ENCODE measurements at regions not wholly inside any gene's neighbourhood (a gene's known extent, or its start where the extent isn't known, plus 50 kb on each side); places are given as distances from the start of the nearest gene placed in this dataset.

DNA sequence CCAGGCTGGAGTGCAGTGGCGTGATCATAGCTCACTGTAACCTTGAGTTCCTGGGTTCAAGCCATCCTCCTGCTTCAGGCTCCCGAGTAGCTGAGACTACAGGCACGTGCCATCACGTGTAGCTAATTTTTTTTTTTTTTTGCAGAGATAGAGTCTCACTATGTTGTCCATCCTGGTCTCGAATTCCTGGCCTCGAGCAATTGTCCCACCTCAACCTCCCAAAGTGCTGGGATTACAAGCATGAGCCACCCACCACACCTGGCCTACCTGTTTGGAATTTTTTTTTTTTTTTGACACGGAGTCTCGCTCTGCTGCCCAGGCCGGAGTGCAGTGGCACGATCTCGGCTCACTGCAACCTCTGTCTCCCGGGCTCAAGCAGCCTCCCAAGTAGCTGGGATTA is 117.1 kb upstream of the PARD3 start:
- H3K4me3 ChIP-seq: no peak overlapping the region
- H2AFZ ChIP-seq (replicated peaks): no peak overlapping the region
- no peak overlapping the region for H3K4me2 ChIP-seq
- no peaks in the 10 kb centered on the region for H3K4me1 ChIP-seq
- H3K9me3 ChIP-seq (ENCODE audit: low read depth): no peaks in the 10 kb centered on the region
- H3K36me3 ChIP-seq: no peaks in the 10 kb centered on the region
- no peak for DNase-seq (ENCODE audit: low spot score)
- no peaks in the 10 kb centered on the region for H4K20me1 ChIP-seq (ENCODE audit: low read depth)
- Mint-ChIP-seq H3K4me3 (no peak overlapping the region), H3K27me3 (ENCODE audit: insufficient read depth, low read depth) (peaks cover 3% of the 10 kb centered on the region), H3K36me3 (no peaks in the 10 kb centered on the region), H3K4me1 (peaks cover 2% of the 10 kb centered on the region), H3K27ac (no peak overlapping the region), H3K9me3 (no peaks in the 10 kb centered on the region)
- TF ChIP-seq EZH2 (IDR thresholded peaks at IDR 0.05): no peak
- TF ChIP-seq, protein P1, sequence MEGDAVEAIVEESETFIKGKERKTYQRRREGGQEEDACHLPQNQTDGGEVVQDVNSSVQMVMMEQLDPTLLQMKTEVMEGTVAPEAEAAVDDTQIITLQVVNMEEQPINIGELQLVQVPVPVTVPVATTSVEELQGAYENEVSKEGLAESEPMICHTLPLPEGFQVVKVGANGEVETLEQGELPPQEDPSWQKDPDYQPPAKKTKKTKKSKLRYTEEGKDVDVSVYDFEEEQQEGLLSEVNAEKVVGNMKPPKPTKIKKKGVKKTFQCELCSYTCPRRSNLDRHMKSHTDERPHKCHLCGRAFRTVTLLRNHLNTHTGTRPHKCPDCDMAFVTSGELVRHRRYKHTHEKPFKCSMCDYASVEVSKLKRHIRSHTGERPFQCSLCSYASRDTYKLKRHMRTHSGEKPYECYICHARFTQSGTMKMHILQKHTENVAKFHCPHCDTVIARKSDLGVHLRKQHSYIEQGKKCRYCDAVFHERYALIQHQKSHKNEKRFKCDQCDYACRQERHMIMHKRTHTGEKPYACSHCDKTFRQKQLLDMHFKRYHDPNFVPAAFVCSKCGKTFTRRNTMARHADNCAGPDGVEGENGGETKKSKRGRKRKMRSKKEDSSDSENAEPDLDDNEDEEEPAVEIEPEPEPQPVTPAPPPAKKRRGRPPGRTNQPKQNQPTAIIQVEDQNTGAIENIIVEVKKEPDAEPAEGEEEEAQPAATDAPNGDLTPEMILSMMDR (IDR thresholded peaks at IDR 0.05): no peak
- TF ChIP-seq EZH2phosphoT487 (IDR thresholded peaks at IDR 0.05): no peak
- no peaks in the 10 kb centered on the region for H3K79me2 ChIP-seq (ENCODE audit: low read depth)
- H3K27me3 ChIP-seq: no peaks in the 10 kb centered on the region
- H3K27ac ChIP-seq: no peak overlapping the region
- H3K9ac ChIP-seq: no peak overlapping the region
- H3F3A ChIP-seq (ENCODE audit: low read depth): no peaks in the 10 kb centered on the region

DNA sequence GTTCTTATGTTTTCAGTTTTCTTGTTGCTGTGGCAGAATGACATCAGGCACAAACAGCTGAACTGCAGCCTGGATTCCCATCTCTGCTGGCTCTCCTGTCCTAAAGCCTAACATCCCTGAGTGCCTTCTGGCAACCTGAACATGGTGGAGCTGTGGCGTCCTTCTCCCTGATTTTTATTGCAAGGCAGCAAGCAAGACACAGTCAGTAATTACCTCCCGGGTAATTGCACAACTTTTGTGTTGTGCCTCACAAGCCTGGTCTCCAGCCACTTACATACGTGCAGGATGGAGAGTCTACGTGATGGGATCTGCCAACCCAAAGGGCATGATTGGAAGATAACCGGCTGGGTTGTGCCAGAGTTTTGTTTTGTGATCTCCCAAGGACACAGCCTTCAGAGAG is 116.1 kb upstream of the PARD3 start:
- Mint-ChIP-seq H3K9me3 (peaks cover 2% of the 10 kb centered on the region), H3K4me3 (no peak overlapping the region), H3K36me3 (no peaks in the 10 kb centered on the region), H3K27me3 (ENCODE audit: insufficient read depth, low read depth) (peaks cover 2% of the 10 kb centered on the region), H3K4me1 (peaks cover 2% of the 10 kb centered on the region), H3K27ac (no peak overlapping the region)
- no peaks in the 10 kb centered on the region for H3K9me3 ChIP-seq (ENCODE audit: low read depth)
- H2AFZ ChIP-seq (replicated peaks): no peak overlapping the region
- H3K4me2 ChIP-seq: no peak overlapping the region
- no peaks in the 10 kb centered on the region for H4K20me1 ChIP-seq (ENCODE audit: low read depth)
- H3K27ac ChIP-seq: no peak overlapping the region
- no peak overlapping the region for H3K4me3 ChIP-seq
- H3K9ac ChIP-seq: no peak overlapping the region
- no peaks in the 10 kb centered on the region for H3K36me3 ChIP-seq
- no peaks in the 10 kb centered on the region for H3F3A ChIP-seq (ENCODE audit: low read depth)
- DNase-seq (ENCODE audit: low spot score): no peak
- H3K79me2 ChIP-seq (ENCODE audit: low read depth): no peaks in the 10 kb centered on the region
- no peaks in the 10 kb centered on the region for H3K27me3 ChIP-seq
- no peak for TF ChIP-seq EZH2 (IDR thresholded peaks at IDR 0.05)
- TF ChIP-seq, protein P1 (IDR thresholded peaks at IDR 0.05): no peak
- TF ChIP-seq EZH2phosphoT487 (IDR thresholded peaks at IDR 0.05): no peak
- H3K4me1 ChIP-seq: no peaks in the 10 kb centered on the region

DNA sequence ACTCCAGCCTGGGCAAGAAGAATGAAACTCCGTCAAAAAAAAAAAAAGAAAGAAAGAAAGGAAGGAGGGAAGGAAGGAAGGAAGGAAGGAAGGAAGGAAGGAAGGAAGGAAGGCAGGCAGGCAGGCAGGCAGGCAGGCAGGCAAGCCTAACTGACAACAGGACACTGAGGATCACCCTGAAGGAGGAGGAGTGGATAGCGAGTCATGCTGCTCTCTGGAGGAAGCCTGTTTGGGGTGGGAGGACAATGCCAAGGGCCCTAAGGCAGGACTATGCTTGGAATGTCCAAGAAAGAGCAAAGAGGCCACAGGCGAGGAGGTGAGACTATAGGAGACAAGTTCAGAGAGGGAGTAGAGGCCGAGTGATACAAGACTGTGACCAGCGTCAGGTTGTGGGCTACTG is 107.0 kb upstream of the PARD3 start:
- H3K36me3 ChIP-seq: no peaks in the 10 kb centered on the region
- Mint-ChIP-seq H3K4me3 (no peak overlapping the region), H3K4me1 (peaks cover 26% of the 10 kb centered on the region), H3K9me3 (peaks cover 28% of the 10 kb centered on the region), H3K36me3 (peaks cover 4% of the 10 kb centered on the region), H3K27ac (no peak overlapping the region), H3K27me3 (ENCODE audit: insufficient read depth, low read depth) (peaks cover 4% of the 10 kb centered on the region)
- no peaks in the 10 kb centered on the region for H4K20me1 ChIP-seq (ENCODE audit: low read depth)
- peaks cover 3% of the 10 kb centered on the region for H3K9me3 ChIP-seq (ENCODE audit: low read depth)
- peaks cover 14% of the 10 kb centered on the region for H3K4me1 ChIP-seq
- H3K9ac ChIP-seq: no peak overlapping the region
- H3K4me3 ChIP-seq: no peak overlapping the region
- TF ChIP-seq, protein P1 (IDR thresholded peaks at IDR 0.05): no peak
- TF ChIP-seq EZH2phosphoT487 (IDR thresholded peaks at IDR 0.05) (no peak), EZH2 (IDR thresholded peaks at IDR 0.05) (no peak)
- no peaks in the 10 kb centered on the region for H3K79me2 ChIP-seq (ENCODE audit: low read depth)
- H3F3A ChIP-seq (ENCODE audit: low read depth): peaks cover 12% of the 10 kb centered on the region
- DNase-seq (ENCODE audit: low spot score): no peak
- no peak overlapping the region for H3K27ac ChIP-seq
- H3K27me3 ChIP-seq: no peaks in the 10 kb centered on the region
- H3K4me2 ChIP-seq: no peak overlapping the region
- H2AFZ ChIP-seq (replicated peaks): no peak overlapping the region

Data from neural progenitor cell (in vitro differentiated cells).